GM12878 (cell line): ENCODE measurements at regions not wholly inside any gene's neighbourhood (a gene's known extent, or its start where the extent isn't known, plus 50 kb on each side); places are given as distances from the start of the nearest gene placed in this dataset.

ENCODE experiments used
- ATAC-seq: fragments of 200-7000 bp; cut with Tn5 transposase; 3 replicates; pipeline ENCODE4 v1.9.1; 2020; ENCODE audit warnings: mild to moderate bottlenecking, moderate library complexity
- BruUV-seq: library from RNA; stranded (reverse); fragments of 400-500 nt; replicated peaks from 2 replicates; lab custom pipeline; 2021; lab: Mats Ljungman, UMichigan
- CTCF ChIA-PET: fragments of 300-600 bp; sonication (Branson Sonifier 250); formaldehyde crosslinking; extraction: SDS; loops from one replicate; lab custom pipeline; 2021; ENCODE audit warnings: inconsistent platforms; lab: Yijun Ruan, JAX
- POLR2A ChIA-PET: fragments of 350-600 bp; formaldehyde crosslinking; extraction: SDS; loops from one replicate; lab custom pipeline; 2021; ENCODE audit warnings: inconsistent platforms; lab: Charles Lee
- RAD21 ChIA-PET: fragments of 300-600 bp; sonication (Branson Sonifier 250); formaldehyde crosslinking; loops from one replicate; lab custom pipeline; 2023; ENCODE audit warnings: antibody characterized with exemption; ENCODE audit not compliant: unreplicated experiment; lab: Charles Lee
- SMC1A ChIA-PET: fragments of 300-600 bp; sonication (Branson Sonifier 250); formaldehyde crosslinking; loops from one replicate; lab custom pipeline; 2023; ENCODE audit not compliant: unreplicated experiment, uncharacterized antibody; lab: Charles Lee
- DNase-seq: peaks from one replicate; pipeline ENCODE4 v3.0.0-alpha.2; 2011; ENCODE audit warnings: low read depth, low spot score
- FAIRE-seq: peaks from 3 replicates; lab custom pipeline; 2011; peaks lifted over from hg19 to GRCh38; lab: Jason Lieb, UNC
- H2AFZ ChIP-seq: 2 replicates; pipeline ENCODE4 v1.6.0; 2011; ENCODE audit warnings: low read depth, low read length, control low read depth; ENCODE audit not compliant: control insufficient read depth
- H3K27ac ChIP-seq: 2 replicates; pipeline ENCODE4 v1.5.1; 2011; ENCODE audit warnings: control low read depth; ENCODE audit not compliant: control insufficient read depth, insufficient read depth
- H3K27me3 ChIP-seq, 2 experiments: replicated peaks in 1 of 2; 2 replicates each; pipeline versions ENCODE4 v1.6.0 to v1.6.1; 2011; ENCODE audit warnings: low read length in 1 of 2; ENCODE audit not compliant: control insufficient read depth in 2 of 2, insufficient read depth in 2 of 2
- H3K36me3 ChIP-seq, 2 experiments: 2 replicates each; pipeline ENCODE4 v1.5.1; 2011; ENCODE audit warnings: low read length in 1 of 2; ENCODE audit not compliant: control insufficient read depth in 2 of 2, insufficient read depth in 2 of 2
- H3K4me1 ChIP-seq: 2 replicates; pipeline ENCODE4 v1.6.1; 2011; ENCODE audit warnings: mild to moderate bottlenecking, low read length, moderate library complexity, mixed read lengths; ENCODE audit not compliant: control insufficient read depth, insufficient read depth
- H3K4me2 ChIP-seq: 2 replicates; pipeline ENCODE4 v1.6.0; 2011; ENCODE audit warnings: control low read depth; ENCODE audit not compliant: control insufficient read depth, insufficient read depth
- H3K4me3 ChIP-seq: fragments of 200-600 bp; sonication (generic); 2 replicates; pipeline ENCODE4 v1.5.1; 2016
- H3K79me2 ChIP-seq: 2 replicates; pipeline ENCODE4 v1.6.0; 2011; ENCODE audit warnings: low read length; ENCODE audit not compliant: control insufficient read depth, insufficient read depth
- H3K9ac ChIP-seq: 2 replicates; pipeline ENCODE4 v1.8.0; 2011; ENCODE audit warnings: low read length, control low read depth, mixed read lengths; ENCODE audit not compliant: control insufficient read depth, insufficient read depth
- H3K9me3 ChIP-seq: replicated peaks from 3 replicates; pipeline ENCODE4 v1.5.1; 2011; ENCODE audit warnings: mild to moderate bottlenecking, low read length; ENCODE audit not compliant: control insufficient read depth, insufficient read depth
- H4K20me1 ChIP-seq: 2 replicates; pipeline ENCODE4 v1.6.0; 2011; ENCODE audit not compliant: control insufficient read depth, insufficient read depth
- CREM ChIP-seq: IDR thresholded peaks from 2 replicates; pipeline ENCODE4 v1.6.1; 2014; ENCODE audit warnings: antibody characterized with exemption, low read depth
- CUX1 ChIP-seq: IDR thresholded peaks from 2 replicates; pipeline ENCODE4 v1.6.1; 2012; ENCODE audit warnings: improper control_type of control experiment, low read depth, low read length; ENCODE audit not compliant: insufficient replicate concordance
- EED ChIP-seq: sonication (generic); IDR thresholded peaks from 2 replicates; pipeline ENCODE4 v1.6.1; 2016; ENCODE audit warnings: antibody characterized with exemption, low read depth
- FOXK2 ChIP-seq: fragments of 450-650 bp; IDR thresholded peaks from 2 replicates; pipeline ENCODE4 v1.6.1; 2017; ENCODE audit warnings: mild to moderate bottlenecking, moderate library complexity
- IKZF2 ChIP-seq, 2 experiments: fragments of 450-650 bp; IDR thresholded peaks; 2 replicates each; pipeline ENCODE4 v1.6.1; 2017; ENCODE audit warnings: mild to moderate bottlenecking in 2 of 2, moderate library complexity in 2 of 2
- NR2C2 ChIP-seq: IDR thresholded peaks from 2 replicates; pipeline ENCODE4 v1.6.1; 2011; ENCODE audit warnings: borderline replicate concordance, low read depth; ENCODE audit not compliant: control insufficient read depth, insufficient read length
- NR2F1 ChIP-seq: fragments of 450-650 bp; conservative IDR thresholded peaks from 2 replicates; pipeline ENCODE4 v1.6.1; 2017; ENCODE audit warnings: mild to moderate bottlenecking
- TCF12 ChIP-seq: IDR thresholded peaks from 2 replicates; pipeline ENCODE4 v1.6.1; 2011; ENCODE audit warnings: low read depth, mild to moderate bottlenecking, low read length
- USF1 ChIP-seq: IDR thresholded peaks from 2 replicates; pipeline ENCODE4 v1.6.1; 2011; ENCODE audit warnings: borderline replicate concordance, low read depth, mild to moderate bottlenecking, moderate library complexity, mixed read lengths, low read length; ENCODE audit not compliant: insufficient read depth; ENCODE audit errors: extremely low read length
- WGBS: methylation state at CpG from one replicate; pipeline ENCODE4 v1.1.6; 2016; ENCODE audit warnings: low lambda C conversion rate; ENCODE audit not compliant: insufficient replicate concordance, insufficient coverage; ENCODE audit errors: missing lambda C conversion rate; 5-methylcytosine and 5-hydroxymethylcytosine counted together
- in situ Hi-C: fragments of 300-500 bp; cut with MboI; formaldehyde crosslinking; loops from 9 replicates; pipeline ENCODE4 v1.14.3; 2018; ENCODE audit warnings: mixed read lengths
- intact Hi-C: fragments of 100-400 bp; cut with micrococcal nuclease; formaldehyde crosslinking; loops from one replicate; pipeline ENCODE4 v1.14.2; 2022; ENCODE audit not compliant: unreplicated experiment

GRCh38 chr5:6989230-6989629 lies 276.0 kb downstream of the TENT4A start (continued):
- TF ChIP-seq USF1 (no peak), CREM (no peak)
- TF ChIP-seq, all 136 proteins: peak for 0

GRCh38 chr5:6994097-6994496 lies 280.9 kb downstream of the TENT4A start:
- Histone ChIP-seq H3K9me3 (no peaks in the 10 kb centered on the region), H3K79me2 (no peaks in the 10 kb centered on the region), H3K9ac (no peak overlapping the region), H3K27ac (no peak overlapping the region), H3K4me1 (no peaks in the 10 kb centered on the region), H3K4me3 (no peak overlapping the region), H4K20me1 (no peaks in the 10 kb centered on the region), H3K36me3 (no peaks in the 10 kb centered on the region), H2AFZ (no peak overlapping the region), H3K4me2 (no peak overlapping the region), H3K27me3 (no peaks in the 10 kb centered on the region)
- SMC1A ChIA-PET, result interaction anchor here (0.7 kb wide), 1 partner anchor 451 kb away, joined by 3 read pairs; no protein-coding TSS in a partner anchor
- no peak for DNase-seq
- POLR2A ChIA-PET, result interaction anchor here (1.1 kb wide), 1 partner anchor 174 kb away, joined by 3 read pairs; no protein-coding TSS in a partner anchor
- 7% methylated on average over 1 of the region's 1 CpG for WGBS
- no peak for ATAC-seq
- CTCF ChIA-PET, result interaction anchor here (0.9 kb wide), 1 partner anchor 220 kb away, joined by 3 read pairs; no protein-coding TSS in a partner anchor
- RAD21 ChIA-PET, result no interaction called here
- in situ Hi-C loops (no loop called here), intact Hi-C loops (no loop called here)
- BruUV-seq, result no TSS peak
- no peak for FAIRE-seq
- no peak for TF ChIP-seq TCF12
- no peak for TF ChIP-seq NR2F1
- no peak for TF ChIP-seq EED

- RAD21 ChIA-PET, result no interaction called here
- no peak overlapping the region for H3K27ac ChIP-seq
- POLR2A ChIA-PET, result interaction anchor here (1.1 kb wide), 1 partner anchor 175 kb away, joined by 3 read pairs; no protein-coding TSS in a partner anchor
- 3% methylated on average over 2 of the region's 2 CpGs for WGBS
- no peaks in the 10 kb centered on the region for H3K79me2 ChIP-seq
- CTCF ChIA-PET, result no interaction called here
- intact Hi-C loops, result no loop called here
- ATAC-seq (no peak), FAIRE-seq (no peak), DNase-seq (no peak)
- H3K36me3 ChIP-seq, result no peaks in the 10 kb centered on the region
- H4K20me1 ChIP-seq, result no peaks in the 10 kb centered on the region
- H3K4me1 ChIP-seq, result no peaks in the 10 kb centered on the region
- no peak overlapping the region for H3K4me3 ChIP-seq
- no peak overlapping the region for H3K4me2 ChIP-seq
- H3K27me3 ChIP-seq, result no peaks in the 10 kb centered on the region
- no peak overlapping the region for H2AFZ ChIP-seq
- no peak overlapping the region for H3K9ac ChIP-seq
- H3K9me3 ChIP-seq, result no peaks in the 10 kb centered on the region
- no TSS peak for BruUV-seq
- SMC1A ChIA-PET, result no interaction called here
- in situ Hi-C loops, result no loop called here
- TF ChIP-seq CUX1 (no peak), IKZF2 (IDR thresholded peaks at IDR 0.05) (no peak), NR2C2 (no peak), FOXK2 (no peak)
These were observed 281.9 kb downstream of the TENT4A start for GRCh38 chr5:6995115-6995514.
